Heart left ventricle (tissue), 16 donors: ENCODE measurements at regions not wholly inside any gene's neighbourhood (a gene's known extent, or its start where the extent isn't known, plus 50 kb on each side); places are given as distances from the start of the nearest gene placed in this dataset.

Experiments used
- ATAC-seq, 4 donors: fragments of 200-7000 bp; cut with Tn5 transposase; one replicate each; pipeline ENCODE4 v1.9.1; 2020 to 2022; ENCODE audit warnings: moderate library complexity in 4 of 4, mild to moderate bottlenecking in 3 of 4, moderate number of reproducible peaks in 1 of 4
- DNase-seq, 5 donors: peaks; one replicate each; pipeline ENCODE4 v3.0.0-alpha.2; 2020
- H3K27ac ChIP-seq, 12 donors: fragments of 200-600 bp; sonication (generic) in 4 of 12; one replicate each; pipeline versions ENCODE4 v1.5.0 to v1.8.0; 2016 to 2022; ENCODE audit warnings: mild to moderate bottlenecking in 2 of 12
- H3K27me3 ChIP-seq, 9 donors: fragments of 200-600 bp; sonication (generic) in 2 of 9; one replicate each; pipeline versions ENCODE4 v1.5.1 to v1.8.0; 2016 to 2022; ENCODE audit warnings: mild to moderate bottlenecking in 3 of 9
- H3K36me3 ChIP-seq, 9 donors: fragments of 200-600 bp; sonication (generic) in 2 of 9; one replicate each; pipeline versions ENCODE4 v1.5.0 to v1.8.0; 2018 to 2022; ENCODE audit warnings: mild to moderate bottlenecking in 2 of 9
- H3K4me1 ChIP-seq, 12 donors: fragments of 200-600 bp; sonication (generic) in 4 of 12; one replicate each; pipeline versions ENCODE4 v1.5.0 to v1.8.0; 2016 to 2022; ENCODE audit warnings: mild to moderate bottlenecking in 3 of 12
- H3K4me3 ChIP-seq, 12 donors: fragments of 200-600 bp; sonication (generic) in 4 of 12; one replicate each; pipeline versions ENCODE4 v1.5.0 to v1.8.0; 2017 to 2022; ENCODE audit warnings: mild to moderate bottlenecking in 9 of 12, moderate library complexity in 4 of 12
- H3K9me3 ChIP-seq, 12 donors: fragments of 200-600 bp; sonication (generic) in 4 of 12; one replicate each; pipeline versions ENCODE4 v1.5.0 to v1.8.0; 2016 to 2022; ENCODE audit warnings: mild to moderate bottlenecking in 1 of 12
- POLR2A ChIP-seq, 2 donors: fragments of 450-650 bp; IDR thresholded peaks; one replicate each; pipeline ENCODE4 v1.6.1; 2017; ENCODE audit warnings: antibody characterized with exemption in 2 of 2, mild to moderate bottlenecking in 2 of 2, moderate library complexity in 2 of 2
- WGBS, 4 donors: extraction: QIAGEN DNeasy Blood & Tissue Kit in 2 of 4; methylation state at CpG; one replicate each; pipeline versions ENCODE4 v1.1.5 to v1.1.7; 2013 to 2018; 5-methylcytosine and 5-hydroxymethylcytosine counted together
- intact Hi-C, 10 donors: fragments of 100-400 bp; cut with DNase I; formaldehyde crosslinking; loops; one replicate each; pipeline versions ENCODE4 v1.11.1 to v1.14.2; 2022
- TF ChIP-seq, protein P1 (sequence below), 12 donors: fragments of 200-600 bp; sonication (generic) in 4 of 12; IDR thresholded peaks; one replicate each; pipeline versions ENCODE4 v1.5.0 to v1.8.0; 2018 to 2022; ENCODE audit warnings: antibody characterized with exemption in 12 of 12, mild to moderate bottlenecking in 5 of 12
- donor health status: ischemic (EF 13 %, LVEDD 7.1; RV severe dilation, severe dysfunction).
- donor health status: healthy with polysubstance abuse.
- donor health status: DM: no; HTN: yes; CAD: no.
- donor health status: DM: no; HTN: no; CAD: no.
- donor health status: ischemic (EF 25% LVEDD 6.9; RV normal size, moderate dysfunction).
- donor health status: ischemic (EF 25% LVEDD 5.7; RV mildly dilated, moderate dysfunction).
- donor health status: healthy.
- donor health status: DM: yes; HTN: yes; CAD: no.
- donor health status: ischemic (EF 35%, LVEDD 5.7; RV mildly dilated, moderate dysfunction).
- donor health status: nonischemic (EF 11% LVEDD 7.7; RV severe dilation, severe dysfunction).
- donor health status: DM: yes; HTN: yes; CAD: no.
- donor health status: PGD.
- donor health status: ischemic (EF 29% LVEDD 5.4; RV normal size, mild dysfunction).
- donor health status: nonischemic (EF 23%, LVEDD 6.1; RV moderate dilation, normal function).

DNA sequence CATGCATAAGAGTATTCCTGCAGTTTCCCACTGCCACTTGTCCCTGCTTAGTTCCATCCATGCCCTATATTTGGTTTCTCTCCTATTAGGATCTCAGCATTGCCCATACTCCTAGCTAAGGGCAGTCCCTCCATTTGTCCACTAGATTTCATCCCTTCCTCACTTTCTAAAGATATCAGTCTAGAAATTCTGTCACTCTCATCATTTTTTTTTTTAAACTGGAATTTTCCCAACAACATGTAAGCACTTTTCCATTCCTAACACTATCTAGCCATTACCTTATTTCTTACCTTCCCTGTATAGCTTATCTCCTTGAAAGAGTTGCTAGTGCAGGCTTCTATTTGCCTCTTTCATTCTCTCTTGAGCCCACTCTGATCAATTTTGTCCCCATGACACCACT, 312.2 kb downstream of the BTBD3 start:
- no peaks in the 10 kb centered on the region for H3K27me3 ChIP-seq
- DNase-seq = no peak
- H3K4me3 ChIP-seq = no peak overlapping the region
- no peaks in the 10 kb centered on the region for H3K9me3 ChIP-seq
- intact Hi-C loops = loop anchor here in 1 of 10 donors (10.0 kb wide), 1 partner anchor 55 kb away; no protein-coding TSS in a partner anchor
- no peak for ATAC-seq
- H3K4me1 ChIP-seq = no peaks in the 10 kb centered on the region
- no peaks in the 10 kb centered on the region for H3K36me3 ChIP-seq
- no peak overlapping the region for H3K27ac ChIP-seq
- no peak for TF ChIP-seq POLR2A (IDR thresholded peaks at IDR 0.05)
- TF ChIP-seq, protein P1, sequence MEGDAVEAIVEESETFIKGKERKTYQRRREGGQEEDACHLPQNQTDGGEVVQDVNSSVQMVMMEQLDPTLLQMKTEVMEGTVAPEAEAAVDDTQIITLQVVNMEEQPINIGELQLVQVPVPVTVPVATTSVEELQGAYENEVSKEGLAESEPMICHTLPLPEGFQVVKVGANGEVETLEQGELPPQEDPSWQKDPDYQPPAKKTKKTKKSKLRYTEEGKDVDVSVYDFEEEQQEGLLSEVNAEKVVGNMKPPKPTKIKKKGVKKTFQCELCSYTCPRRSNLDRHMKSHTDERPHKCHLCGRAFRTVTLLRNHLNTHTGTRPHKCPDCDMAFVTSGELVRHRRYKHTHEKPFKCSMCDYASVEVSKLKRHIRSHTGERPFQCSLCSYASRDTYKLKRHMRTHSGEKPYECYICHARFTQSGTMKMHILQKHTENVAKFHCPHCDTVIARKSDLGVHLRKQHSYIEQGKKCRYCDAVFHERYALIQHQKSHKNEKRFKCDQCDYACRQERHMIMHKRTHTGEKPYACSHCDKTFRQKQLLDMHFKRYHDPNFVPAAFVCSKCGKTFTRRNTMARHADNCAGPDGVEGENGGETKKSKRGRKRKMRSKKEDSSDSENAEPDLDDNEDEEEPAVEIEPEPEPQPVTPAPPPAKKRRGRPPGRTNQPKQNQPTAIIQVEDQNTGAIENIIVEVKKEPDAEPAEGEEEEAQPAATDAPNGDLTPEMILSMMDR (IDR thresholded peaks at IDR 0.05) = no peak

DNA sequence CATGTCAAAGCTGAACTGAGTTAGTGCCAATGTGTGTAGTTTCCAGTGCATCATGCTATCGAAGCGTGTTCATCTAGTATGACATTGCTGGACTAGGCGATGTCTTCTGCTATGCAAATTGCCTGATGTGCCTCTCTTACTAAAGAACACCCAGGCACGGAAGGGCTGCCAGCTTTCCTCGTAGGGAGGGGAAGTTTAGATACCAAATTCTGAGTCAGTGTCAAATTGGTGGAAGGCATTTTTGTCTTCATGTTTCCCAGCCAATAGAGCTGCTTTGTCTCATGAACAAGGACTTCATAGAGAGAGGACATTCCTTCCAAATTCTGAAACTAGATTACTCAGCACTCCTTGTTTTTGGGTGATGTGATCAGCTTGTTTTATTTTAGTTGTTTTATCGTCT, 320.1 kb downstream of the BTBD3 start:
- intact Hi-C loops = loop anchor here in 1 of 10 donors (10.0 kb wide), 1 partner anchor 63 kb away; no protein-coding TSS in a partner anchor
- Histone ChIP-seq H3K36me3 (no peaks in the 10 kb centered on the region), H3K27me3 (no peaks in the 10 kb centered on the region), H3K9me3 (no peaks in the 10 kb centered on the region), H3K4me3 (peak overlapping the region in 1 of 12 donors; percentile 12), H3K27ac (no peak overlapping the region), H3K4me1 (peaks cover 0 to 9% (median 0%) of the 10 kb centered on the region in 12 donors)
- ATAC-seq = peak in 2 of 4 donors; percentile 24 to 52
- no peak for TF ChIP-seq POLR2A (IDR thresholded peaks at IDR 0.05)
- TF ChIP-seq, protein P1 (IDR thresholded peaks at IDR 0.05) = no peak
- peak in 2 of 5 donors; percentile 33 to 38 for DNase-seq
- 59 to 69% (median 67%) methylated on average over 6 of the region's 6 CpGs for WGBS, 4 donors

DNA sequence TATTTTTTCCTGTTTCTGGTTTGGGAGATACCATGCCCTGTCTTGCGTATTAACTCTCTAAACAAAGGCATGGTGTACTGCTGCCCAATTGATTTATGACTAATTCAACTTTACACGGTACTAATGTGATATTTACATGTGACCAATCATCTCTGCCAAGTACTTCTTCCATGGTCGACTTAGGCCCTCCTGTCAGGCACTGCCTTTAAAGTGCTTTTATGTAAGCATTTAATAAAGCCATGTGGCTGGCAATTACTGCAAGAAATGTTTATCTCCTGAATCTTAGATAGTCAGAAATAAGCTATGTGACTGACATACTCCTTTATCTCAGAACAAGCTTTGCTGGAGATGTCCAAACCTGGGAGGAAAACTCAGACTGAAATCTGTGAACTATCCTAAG, 323.4 kb downstream of the BTBD3 start:
- DNase-seq = no peak
- H3K36me3 ChIP-seq = no peaks in the 10 kb centered on the region
- H3K27me3 ChIP-seq = no peaks in the 10 kb centered on the region
- no peaks in the 10 kb centered on the region for H3K9me3 ChIP-seq
- WGBS, 4 donors = 70 to 86% (median 82%) methylated on average over 3 of the region's 3 CpGs
- intact Hi-C loops = no loop called here
- TF ChIP-seq, protein P1 (IDR thresholded peaks at IDR 0.05) = no peak
- TF ChIP-seq POLR2A (IDR thresholded peaks at IDR 0.05) = no peak
- H3K27ac ChIP-seq = no peak overlapping the region
- no peak for ATAC-seq
- peaks cover 0 to 9% (median 0%) of the 10 kb centered on the region in 12 donors for H3K4me1 ChIP-seq
- no peak overlapping the region for H3K4me3 ChIP-seq

DNA sequence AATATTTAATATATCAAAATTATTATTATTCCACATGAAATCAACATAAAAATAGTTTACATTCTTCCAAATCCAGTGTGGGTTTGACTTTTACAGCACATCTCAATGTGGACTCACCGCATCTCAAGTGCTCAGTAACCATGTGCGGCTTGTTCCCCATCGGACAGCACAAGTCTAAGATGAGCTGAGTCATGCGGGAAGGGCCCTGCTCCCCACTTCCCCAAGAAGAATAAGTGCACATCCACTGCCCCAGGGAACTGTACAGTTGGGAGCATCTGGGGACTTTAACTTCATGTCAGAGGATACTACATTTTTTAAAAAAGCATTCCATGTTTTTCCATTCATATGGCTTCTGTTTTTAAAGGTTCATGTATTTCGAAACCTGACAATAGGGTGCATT, 325.6 kb downstream of the BTBD3 start:
- intact Hi-C loops = no loop called here
- Histone ChIP-seq H3K36me3 (no peaks in the 10 kb centered on the region), H3K4me3 (no peak overlapping the region), H3K27me3 (no peaks in the 10 kb centered on the region), H3K27ac (no peak overlapping the region), H3K4me1 (peaks cover 0 to 9% (median 0%) of the 10 kb centered on the region in 12 donors), H3K9me3 (no peaks in the 10 kb centered on the region)
- DNase-seq (no peak), ATAC-seq (no peak)
- no peak for TF ChIP-seq POLR2A (IDR thresholded peaks at IDR 0.05)
- TF ChIP-seq, protein P1 (IDR thresholded peaks at IDR 0.05) = no peak
- WGBS, 4 donors = 86 to 95% (median 88%) methylated on average over 5 of the region's 5 CpGs
